ENCODE measurements at regions not wholly inside any gene's neighbourhood (a gene's known extent, or its start where the extent isn't known, plus 50 kb on each side); places are given as distances from the start of the nearest gene placed in this dataset.

DNA sequence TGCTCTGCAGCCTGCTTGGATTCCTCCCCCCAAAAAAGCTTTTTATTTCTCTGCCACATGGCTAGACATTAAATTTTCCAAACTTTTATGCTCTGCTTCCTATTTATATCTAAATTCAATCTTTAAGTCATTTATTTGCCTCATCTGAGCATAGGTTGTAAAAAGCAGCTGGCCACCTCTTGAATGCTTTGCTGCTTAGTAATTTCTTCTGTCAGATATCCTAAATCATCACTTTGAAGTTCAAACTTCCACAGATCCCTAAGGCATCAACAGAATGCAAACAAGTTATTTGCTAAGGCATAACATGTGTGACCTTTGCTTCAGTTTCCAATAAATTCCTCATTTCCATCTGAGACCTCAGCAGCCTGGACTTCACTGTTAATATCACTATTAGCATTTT, 209.6 kb downstream of the FSCB start:
- no peak for DNase-seq (ENCODE audit: low spot score)

DNA sequence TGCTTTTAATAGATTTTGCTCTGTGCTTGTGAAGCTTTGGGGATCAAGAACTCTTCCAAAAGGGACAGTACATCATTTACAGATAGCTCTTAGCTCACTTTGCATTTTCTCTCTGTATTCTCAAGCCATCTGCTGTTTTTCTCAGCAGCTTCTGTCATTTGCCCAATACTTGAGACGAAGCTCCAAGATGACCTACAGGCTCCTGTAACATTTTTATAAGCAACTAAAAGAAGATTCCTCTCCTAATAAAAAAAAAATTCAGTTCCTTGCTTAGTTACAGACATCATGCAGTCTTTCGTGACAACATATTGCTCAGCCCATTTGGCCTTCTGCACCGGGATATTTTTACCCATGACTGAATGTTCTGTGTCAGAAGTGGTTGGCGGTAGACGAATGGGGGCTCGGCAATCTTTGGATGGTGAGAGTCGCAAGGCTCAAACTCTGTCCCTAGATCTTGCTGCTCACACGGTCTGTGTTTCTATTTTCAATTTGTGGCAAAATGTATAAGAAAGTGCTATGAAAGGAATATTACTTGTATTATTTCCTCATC, 215.6 kb downstream of the FSCB start:
- no peak for DNase-seq (ENCODE audit: low spot score)

DNA sequence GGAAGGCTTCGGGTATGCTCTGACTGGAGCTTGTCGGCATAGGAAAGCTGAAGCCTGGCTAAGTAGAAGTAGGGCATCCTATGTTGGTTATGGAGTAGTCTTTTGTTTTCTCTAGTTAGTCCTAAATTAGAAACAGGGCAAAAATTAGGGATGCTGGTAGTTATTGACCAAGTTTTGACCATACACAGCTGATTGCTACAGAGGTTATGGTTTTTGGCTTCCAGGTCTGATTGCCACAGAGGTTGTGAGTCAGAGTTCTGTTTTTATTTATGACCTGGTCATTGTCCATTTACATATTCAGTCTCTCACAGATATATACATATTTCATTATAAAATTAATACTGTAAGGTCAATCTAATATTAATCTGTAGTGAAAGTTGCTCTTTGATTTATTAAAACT, 219.2 kb downstream of the FSCB start:
- DNase-seq (ENCODE audit: low spot score) = no peak

DNA sequence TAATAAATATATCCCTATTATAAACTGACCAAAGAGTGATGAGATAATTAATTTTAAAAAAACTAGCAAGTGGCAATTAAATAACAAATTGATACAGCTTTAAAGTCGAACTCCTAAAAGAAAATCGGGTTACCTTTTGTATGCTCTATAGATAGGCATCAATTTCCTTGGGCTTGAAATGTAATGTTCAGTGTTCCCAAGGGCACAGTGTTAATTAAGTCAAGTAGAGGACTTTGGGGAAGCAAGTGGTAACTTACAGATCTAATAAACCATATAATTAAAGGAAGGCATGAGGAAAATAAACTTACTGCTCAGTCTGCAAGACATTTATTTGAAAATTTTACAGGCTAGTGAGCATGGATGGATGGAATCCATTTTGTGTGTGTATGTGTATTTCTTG, 220.9 kb downstream of the FSCB start:
- no peak for DNase-seq (ENCODE audit: low spot score)

DNA sequence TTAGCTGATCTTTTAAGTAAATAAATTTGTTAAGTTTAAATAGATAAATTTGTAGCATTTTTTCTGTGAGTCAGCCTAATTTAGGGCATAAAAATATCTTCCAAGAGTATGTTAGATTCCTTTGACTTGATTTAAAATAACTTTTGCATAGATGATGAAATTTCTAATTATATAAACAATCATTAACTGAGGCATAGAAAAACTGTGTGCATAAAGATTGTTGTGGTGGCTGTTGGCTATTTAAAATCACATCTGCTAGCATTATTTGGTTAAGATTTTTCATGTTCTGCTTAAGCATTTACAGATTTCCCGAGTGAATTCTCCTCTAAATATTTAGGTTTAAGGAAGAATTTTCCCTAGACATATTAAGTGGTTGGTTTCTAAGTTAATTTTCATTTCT, 223.2 kb downstream of the FSCB start:
- DNase-seq (ENCODE audit: low spot score) = no peak

DNA sequence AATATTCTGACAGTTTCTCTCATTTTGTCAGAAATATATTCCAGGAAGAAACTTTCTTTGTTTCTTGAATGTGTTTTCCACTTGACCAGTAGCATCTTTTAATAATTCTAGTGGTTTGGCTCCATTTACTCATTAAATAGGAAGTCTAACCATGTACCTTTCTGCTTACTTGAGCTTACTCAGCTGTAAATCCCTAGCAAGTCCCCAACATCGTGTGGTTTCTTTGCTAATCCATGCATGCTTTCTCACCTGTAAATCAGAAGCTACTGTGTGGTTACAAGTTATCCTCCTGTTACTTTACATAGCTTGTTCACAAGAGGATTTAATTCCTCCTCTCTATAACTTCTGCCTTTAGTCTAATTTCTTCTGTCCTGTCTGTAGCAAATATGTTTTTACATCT, 227.7 kb downstream of the FSCB start:
- DNase-seq (ENCODE audit: low spot score) = no peak

DNA sequence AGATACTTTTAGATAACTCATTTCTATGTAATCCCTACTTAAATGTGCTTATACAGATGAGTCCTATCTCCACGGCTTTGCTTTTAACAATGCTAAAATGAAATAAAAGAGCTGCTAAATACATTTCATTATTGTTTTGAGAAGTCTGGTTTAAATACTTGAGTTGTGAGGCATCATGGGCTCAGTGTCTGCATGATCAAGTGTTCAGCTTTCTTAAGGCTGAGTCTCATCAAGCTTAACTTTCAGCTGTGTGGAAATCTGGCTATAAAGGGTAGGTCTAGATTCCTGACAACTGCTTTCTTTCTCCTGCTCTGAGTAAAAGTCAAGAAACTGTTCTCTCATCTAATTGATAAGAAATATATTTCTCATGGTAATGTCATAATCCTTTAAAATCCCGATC, 235.4 kb downstream of the FSCB start:
- no peak for DNase-seq (ENCODE audit: low spot score)

DNA sequence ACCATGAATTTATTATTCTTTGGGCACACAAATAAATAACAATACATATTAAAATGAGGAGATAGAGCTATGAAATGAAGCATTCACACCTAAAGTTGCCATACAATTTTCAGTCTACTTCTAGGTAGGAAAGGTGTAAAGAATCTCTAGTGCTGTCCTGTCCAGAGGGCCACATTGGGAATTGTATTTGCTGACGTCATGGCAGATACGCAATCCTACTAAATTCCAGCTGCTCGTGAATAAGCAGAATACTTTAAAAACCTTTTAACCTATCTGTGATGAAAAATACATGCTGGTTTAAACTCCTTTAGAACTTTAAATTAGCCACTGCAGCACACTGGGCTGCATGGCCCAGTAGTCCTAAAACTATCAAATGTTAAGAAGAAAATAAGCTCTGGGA, 236.1 kb downstream of the FSCB start:
- DNase-seq (ENCODE audit: low spot score) = no peak

DNA sequence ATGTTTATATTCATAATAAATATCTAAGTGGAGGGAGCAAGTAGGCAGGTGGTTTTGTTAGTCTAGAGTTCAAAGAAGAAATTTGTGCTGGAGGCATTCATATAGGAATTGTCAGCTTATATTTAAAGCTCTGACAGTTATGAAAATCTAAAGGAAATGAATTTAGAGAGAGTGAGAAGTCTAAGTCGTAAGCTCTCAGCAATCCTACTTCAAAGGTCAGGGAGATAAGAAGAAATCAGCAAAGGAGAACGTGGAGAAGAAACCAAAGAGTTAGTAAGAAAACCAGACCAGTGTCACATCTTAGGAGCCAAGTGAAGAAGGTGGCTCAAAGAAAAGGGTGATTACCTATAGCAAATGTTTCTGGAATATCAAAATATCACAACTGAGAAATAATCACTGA, 241.8 kb downstream of the FSCB start:
- no peak for DNase-seq (ENCODE audit: low spot score)

DNA sequence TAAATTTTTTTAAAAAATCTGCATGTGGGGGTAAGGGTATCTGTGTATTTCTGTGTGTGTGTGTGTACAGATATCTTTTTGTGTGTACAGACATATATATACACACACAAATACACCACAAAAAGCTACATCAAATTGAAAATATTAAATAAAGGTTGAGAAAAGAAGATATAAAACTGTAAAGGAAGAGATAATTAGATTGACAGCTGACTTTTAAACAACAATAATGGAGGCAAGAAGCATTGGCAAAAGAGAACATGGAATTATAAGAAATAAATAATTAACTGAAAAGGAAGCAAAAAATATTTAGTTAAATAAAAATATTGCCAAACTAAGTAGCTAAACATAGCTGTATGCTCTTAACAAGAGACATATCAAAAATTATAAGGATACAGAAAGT, 291.4 kb downstream of the FSCB start:
- DNase-seq (ENCODE audit: low spot score) = no peak

DNA sequence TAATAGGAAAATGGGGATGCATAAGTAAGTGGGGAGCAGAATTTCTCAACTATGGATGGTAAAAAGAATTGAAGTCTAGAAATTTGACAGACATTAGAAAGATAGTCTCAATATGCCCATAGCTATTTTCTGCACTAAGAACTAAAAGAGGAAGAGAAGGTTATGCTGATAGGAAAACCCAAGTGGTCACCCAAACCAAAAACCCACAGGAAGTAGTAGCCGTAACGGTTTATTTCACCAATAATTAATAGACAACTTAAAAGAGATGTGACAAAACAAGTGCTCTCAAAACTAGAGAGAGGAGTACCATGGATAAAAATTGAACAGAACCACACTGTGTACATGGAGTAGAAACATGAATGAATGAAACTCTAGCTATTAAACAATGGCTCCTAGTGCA, 295.4 kb downstream of the FSCB start:
- no peak for DNase-seq (ENCODE audit: low spot score)

DNA sequence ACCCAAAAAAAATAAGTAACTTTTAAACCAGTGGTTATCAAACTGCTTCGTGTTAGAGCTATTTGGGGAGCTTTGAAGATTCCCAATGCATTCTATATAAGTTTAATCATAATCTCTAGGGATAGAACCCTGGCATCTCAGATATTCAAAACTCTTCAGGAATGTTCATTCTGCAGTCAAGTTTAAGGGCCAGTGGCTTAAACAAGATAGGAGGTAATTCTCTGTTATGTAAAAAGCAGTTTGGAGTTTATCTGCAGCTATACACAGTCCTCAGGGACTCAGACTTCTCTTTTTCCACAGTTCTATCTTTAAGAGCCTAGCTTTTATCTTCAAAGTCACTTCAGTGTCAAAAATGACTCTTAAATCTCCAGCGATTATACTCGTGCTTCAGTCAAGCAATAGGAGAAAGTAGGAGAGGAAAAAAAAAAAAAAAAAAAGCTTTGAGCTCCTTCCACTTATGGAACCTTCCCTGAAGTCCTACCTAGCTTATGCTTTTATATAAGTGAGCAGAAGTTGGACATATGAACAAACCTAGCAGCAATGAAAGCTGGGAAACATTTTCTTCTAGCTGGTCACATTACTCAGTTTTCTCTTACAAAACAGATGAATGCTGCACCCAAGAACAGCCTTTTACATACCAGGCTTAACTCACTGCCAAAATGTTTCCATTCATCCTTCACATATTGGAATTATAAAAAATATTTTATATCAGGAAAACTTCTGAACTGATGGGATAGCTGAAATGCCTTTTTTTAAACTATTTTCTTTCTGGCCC, 302.8 kb downstream of the FSCB start:
- DNase-seq (ENCODE audit: low spot score) = no peak

DNA sequence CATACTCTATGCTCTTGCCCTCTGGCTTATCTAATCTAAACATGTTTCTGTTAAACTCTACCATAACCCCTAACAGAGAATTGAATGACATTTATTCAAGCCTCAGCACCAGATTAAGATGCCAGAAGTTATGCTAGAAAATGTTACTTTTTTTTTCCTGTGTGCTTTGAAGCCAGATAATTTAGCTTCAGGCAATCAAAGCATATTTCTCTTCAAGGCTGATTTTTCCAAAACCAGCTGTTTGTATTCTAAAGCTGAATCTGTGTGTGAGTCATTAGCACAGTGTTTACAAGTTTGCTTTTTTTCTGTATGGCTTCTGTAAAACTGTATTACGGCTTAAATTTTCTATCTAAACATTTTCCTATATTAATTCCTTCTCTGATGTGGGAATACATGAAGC, 326.1 kb downstream of the FSCB start:
- no peak for DNase-seq (ENCODE audit: low spot score)

DNA sequence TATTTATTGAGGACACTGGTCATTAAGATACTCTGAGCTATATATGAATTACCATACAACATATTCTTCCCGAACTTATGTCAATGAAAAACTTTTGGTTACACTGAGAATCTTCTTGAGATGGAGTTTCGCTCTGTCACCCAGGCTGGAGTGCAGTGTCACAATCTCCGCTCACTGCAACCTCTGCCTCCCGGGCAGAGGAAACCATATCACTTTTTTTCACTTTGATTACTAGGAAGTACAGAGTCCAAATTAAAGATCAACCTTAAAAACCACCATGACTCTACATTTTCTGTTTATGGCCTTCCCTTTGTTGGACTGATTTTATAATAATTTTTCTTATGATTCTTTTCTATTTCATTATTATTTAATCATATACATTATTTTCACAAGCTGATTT, 336.5 kb downstream of the FSCB start:
- peak; percentile 22 for DNase-seq (ENCODE audit: low spot score)

DNA sequence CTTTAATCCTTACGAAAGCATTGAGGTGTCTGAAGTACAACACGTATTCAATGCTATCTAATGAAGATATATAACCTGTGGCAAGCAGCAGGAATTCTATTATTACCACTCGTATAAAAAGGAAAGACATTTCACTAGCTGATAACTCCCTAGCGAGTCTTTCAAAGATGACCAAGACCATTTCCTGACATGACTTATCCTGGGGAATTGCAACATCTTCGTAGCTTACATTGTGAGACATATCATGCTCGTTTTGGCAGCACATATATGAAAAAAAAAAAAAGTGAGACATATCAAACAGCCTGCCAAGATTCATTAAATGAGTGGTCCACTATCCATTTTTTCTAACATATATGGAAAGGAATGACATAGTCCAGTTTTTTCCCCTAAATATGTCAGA, 337.0 kb downstream of the FSCB start:
- DNase-seq (ENCODE audit: low spot score) = no peak

DNA sequence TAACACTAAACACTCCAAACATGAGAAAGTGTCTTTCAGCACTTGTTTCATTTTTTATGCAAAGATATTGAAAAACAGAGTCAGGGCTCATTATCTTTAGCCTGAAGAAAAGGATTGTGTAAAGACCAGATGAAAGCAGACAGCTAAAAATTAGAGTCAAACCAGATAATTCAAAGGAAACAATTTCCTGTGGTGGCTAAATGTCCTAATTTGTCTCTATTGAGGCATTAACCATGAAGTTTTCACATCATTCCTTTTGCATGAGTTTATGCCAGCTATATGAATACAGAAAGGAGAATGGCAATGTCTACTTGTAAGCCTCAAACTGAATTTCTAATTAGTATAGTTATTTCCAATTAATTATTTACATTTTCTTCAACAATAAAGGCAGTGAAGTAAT, 338.5 kb downstream of the FSCB start:
- DNase-seq (ENCODE audit: low spot score) = no peak

DNA sequence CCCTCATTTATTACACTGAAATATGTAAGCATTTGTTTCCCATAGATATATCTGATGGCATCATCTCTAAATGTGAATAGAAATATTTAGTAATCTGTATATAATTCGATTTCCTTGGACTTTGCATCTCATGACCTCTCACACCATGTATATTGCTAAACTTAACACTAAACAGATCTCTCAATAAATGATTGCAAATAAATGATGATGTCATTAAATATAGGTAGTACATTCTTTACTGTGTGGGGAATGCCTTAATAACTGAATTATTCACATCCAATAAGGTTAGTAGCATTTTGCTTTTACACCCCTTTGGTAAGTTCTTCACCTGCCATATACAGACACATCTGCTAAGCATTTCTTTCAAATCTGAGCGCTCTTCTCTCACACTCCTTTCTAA, 340.5 kb downstream of the FSCB start:
- no peak for DNase-seq (ENCODE audit: low spot score)

DNA sequence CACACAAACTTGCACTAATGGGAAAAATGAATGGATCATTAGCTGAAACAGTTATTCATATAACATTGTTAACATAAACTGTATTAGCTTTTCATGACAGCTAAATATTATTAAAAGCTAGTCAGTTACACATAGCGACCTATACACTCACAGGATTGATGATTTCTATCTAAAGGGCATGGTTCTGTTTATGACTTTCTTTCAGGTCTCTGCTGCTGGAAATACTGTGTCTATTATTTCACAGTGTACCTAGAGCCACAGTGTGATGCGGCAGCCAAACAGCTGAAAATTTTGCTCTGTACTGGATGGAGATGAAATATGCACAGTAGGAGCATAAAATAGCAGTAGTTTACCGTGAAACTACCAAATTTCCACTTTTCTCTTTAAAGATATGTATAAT, 341.1 kb downstream of the FSCB start:
- DNase-seq (ENCODE audit: low spot score) = no peak

DNA sequence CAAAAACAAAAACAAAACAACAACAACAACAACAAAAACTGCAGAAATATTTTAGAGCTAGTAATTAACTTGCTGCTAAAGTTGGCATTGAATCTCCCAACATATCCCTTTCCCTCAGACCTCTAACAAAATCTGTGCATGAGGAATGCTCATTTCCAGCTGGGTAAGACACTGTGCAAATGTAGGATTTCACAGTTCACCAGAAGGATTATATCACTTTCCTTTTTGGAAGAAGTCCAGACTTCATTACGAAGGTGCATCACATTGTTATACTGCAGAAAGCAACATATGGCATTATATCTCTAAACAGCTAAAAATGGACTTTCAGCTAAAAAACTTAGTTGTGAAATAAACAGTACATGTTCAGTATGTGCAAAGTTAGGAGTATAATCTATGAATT, 341.8 kb downstream of the FSCB start:
- DNase-seq (ENCODE audit: low spot score) = no peak

DNA sequence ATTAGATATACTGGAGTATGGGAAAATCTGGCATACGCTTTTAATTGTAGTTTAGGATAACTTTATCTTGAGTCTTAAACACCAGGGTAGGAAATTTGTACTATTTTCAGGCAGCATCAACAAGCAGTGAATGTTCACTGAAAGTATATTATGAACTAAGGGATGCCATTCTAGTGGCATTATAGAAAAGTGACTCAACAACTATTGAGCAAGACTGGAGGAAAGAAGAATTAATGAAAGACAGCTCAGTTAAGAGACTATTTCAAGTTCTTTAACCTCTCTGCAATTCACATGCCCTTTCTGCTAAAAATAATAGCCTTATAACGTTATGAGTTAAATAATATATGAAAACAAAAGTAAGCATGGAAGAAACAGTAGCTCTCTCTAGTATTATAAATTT, 343.1 kb downstream of the FSCB start:
- no peak for DNase-seq (ENCODE audit: low spot score)

DNA sequence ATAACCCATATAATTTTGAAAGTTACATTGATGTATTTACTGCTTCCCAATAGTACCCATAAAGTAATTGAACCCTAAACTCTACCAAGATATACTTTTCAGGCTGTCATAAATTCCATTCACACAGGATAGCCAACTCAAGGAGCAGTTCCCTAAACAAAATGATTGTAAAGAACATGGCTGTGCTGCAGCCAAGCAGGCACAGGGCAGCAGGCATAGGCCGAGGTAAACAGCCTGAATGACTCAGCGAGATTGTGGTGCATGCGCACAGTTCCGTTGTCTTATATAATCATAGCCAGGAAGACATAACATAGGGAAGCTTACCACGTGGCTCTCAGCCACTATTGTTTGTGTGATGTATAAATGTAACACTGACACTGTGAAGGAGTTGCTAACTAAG, 344.9 kb downstream of the FSCB start:
- DNase-seq (ENCODE audit: low spot score) = no peak

DNA sequence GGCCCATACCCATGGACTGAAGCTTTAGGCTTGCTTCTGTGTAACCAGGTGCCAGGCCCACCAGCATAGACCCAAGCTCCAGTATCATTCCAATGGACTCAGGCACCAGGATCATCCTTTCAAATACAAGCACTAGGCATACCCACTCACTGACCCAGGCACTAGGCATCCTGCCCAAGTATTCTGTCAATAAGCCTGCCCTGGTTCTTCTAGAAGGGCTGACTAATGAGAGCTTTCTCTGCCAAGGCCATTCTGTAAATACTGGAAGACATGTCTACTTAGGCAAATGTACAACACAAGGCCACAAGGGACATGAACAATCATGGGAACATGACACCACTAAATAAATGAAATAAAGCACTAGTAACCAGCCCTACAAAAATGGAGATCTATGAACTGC, 352.2 kb downstream of the FSCB start:
- no peak for DNase-seq (ENCODE audit: low spot score)

DNA sequence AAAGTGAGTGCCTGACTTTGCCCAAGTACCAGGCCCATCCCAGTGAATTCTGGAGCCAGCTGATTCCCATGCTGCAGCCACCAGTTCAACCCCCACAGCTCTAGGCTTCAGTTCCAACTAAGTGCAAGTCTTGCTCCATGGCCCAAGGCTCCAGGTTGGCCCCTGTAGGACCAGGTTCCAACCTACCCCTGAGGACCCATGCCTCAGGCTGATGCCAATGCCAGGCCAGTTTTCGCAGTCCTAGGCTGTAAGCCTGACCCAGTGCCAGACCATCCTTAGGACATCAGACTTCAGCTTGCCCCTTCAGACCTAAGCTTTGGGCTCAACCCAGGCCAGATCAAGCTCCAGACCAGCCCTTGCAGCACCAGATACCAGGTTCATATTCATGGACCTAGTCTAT, 352.6 kb downstream of the FSCB start:
- no peak for DNase-seq (ENCODE audit: low spot score)

DNA sequence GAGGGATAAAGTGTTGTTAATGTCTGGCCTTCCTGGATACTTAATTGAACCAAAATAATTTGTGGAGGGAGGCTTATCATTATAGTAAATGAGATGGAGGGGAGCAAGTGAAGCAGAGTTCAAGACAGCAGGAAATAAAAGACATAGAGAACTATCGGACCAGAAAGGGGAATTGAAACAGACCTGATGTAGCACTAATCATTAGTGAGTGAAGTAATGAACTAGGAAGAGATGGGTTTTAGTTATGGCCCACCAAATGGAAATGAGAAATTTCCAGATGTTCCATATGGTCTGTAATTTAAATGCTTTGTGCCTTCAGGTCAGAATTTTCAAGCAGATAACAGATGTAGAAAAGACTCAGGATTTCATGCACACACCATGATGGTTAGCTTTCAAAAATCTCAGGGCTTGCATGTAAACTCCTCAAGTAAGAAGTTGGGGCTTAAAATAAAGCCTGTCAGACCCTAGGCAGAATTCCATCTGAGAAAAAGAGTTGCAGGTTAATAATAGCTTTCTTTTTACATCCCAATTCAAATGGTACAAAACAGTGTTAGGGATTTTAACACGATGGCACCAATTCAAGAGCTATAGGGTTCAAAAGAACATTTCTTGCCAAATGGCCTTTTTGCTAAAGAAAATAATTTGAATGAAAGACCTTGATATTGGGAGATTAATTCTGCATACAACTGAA, 355.8 kb downstream of the FSCB start:
- DNase-seq (ENCODE audit: low spot score) = no peak
